ENCODE measurements at regions not wholly inside any gene's neighbourhood (a gene's known extent, or its start where the extent isn't known, plus 50 kb on each side); places are given as distances from the start of the nearest gene placed in this dataset.

- TF ChIP-seq ZFX (IDR thresholded peaks at IDR 0.05; ENCODE audit: borderline replicate concordance): no peak
- TF ChIP-seq CTCF (IDR thresholded peaks at IDR 0.05): no peak
- no peak overlapping the region for H3K27ac ChIP-seq
Observed at GRCh38 chr1:67588178-67588855, 96.7 kb upstream of the GADD45A start.

- H3K27ac ChIP-seq: no peak overlapping the region
- TF ChIP-seq ZFX (IDR thresholded peaks at IDR 0.05; ENCODE audit: borderline replicate concordance) (no peak), CTCF (IDR thresholded peaks at IDR 0.05) (no peak)
Observed at GRCh38 chr1:67589519-67590233, 95.3 kb upstream of the GADD45A start.

GRCh38 chr1:67590329-67590728 lies 94.7 kb upstream of the GADD45A start:
- TF ChIP-seq CTCF (IDR thresholded peaks at IDR 0.05) (no peak), ZFX (IDR thresholded peaks at IDR 0.05; ENCODE audit: borderline replicate concordance) (no peak)
- H3K27ac ChIP-seq: no peak overlapping the region

GRCh38 chr1:67594764-67595163 lies 90.2 kb upstream of the GADD45A start:
- no peak overlapping the region for H3K27ac ChIP-seq
- TF ChIP-seq CTCF (IDR thresholded peaks at IDR 0.05) (no peak), ZFX (IDR thresholded peaks at IDR 0.05; ENCODE audit: borderline replicate concordance) (no peak)

- H3K27ac ChIP-seq: no peak overlapping the region
- TF ChIP-seq ZFX (IDR thresholded peaks at IDR 0.05; ENCODE audit: borderline replicate concordance) (no peak), CTCF (IDR thresholded peaks at IDR 0.05) (no peak)
Observed at GRCh38 chr1:67596674-67597073, 88.3 kb upstream of the GADD45A start.

DNA sequence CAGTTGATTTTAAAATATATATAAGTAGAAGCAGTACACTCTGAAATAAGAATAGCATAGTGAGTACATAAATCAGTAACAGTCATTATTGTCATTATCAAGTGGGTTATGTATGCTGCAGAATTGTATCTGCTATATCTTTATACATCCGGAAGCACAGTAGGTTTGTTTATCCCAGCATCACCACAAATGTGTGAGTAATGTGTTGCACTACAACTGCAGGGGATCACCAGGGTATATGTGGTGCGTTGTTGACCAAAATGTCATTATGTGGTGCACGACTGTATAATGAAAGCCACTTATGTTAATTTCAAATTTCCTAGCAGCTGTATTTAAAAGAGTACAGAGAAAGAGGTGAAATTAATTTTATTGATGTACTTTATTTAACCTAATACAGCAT lies 87.7 kb upstream of the GADD45A start:
- H3K27ac ChIP-seq: no peak overlapping the region
- TF ChIP-seq ZFX (IDR thresholded peaks at IDR 0.05; ENCODE audit: borderline replicate concordance) (no peak), CTCF (IDR thresholded peaks at IDR 0.05) (no peak)

DNA sequence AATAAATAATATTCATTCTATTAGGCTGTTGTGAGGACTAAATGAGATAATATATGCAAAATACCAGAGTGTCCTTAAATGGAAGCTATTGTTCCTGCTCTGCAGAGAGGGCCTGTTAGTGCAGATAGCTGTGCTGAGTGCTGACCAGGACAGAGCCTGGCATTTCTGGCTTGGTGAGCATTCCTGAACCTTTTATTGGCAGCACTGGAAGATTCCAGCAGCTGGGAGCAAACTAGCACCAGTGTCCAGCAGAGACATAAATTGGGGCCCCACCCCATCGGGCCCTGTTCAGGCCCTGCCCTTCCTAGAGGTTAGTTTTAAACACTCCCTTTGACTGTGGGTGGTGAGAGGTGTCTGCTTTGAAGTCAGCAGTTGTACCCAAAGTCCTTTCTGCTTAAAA lies 85.9 kb upstream of the GADD45A start:
- TF ChIP-seq ZFX (IDR thresholded peaks at IDR 0.05; ENCODE audit: borderline replicate concordance): no peak
- no peak for TF ChIP-seq CTCF (IDR thresholded peaks at IDR 0.05)
- no peak overlapping the region for H3K27ac ChIP-seq
